Cardiac muscle cell (in vitro differentiated cells and primary cell): ENCODE measurements at regions not wholly inside any gene's neighbourhood (a gene's known extent, or its start where the extent isn't known, plus 50 kb on each side); places are given as distances from the start of the nearest gene placed in this dataset.

ENCODE experiments used
- DNase-seq, 2 donors: peaks; one replicate each; pipeline versions ENCODE4 v3.0.0 to v3.0.0-alpha.2; 2010 to 2017; ENCODE audit warnings: low read depth in 1 of 2, low spot score in 1 of 2
- H3K27ac ChIP-seq: fragments of 200-600 bp; sonication (generic); 2 replicates; pipeline ENCODE4 v1.5.1; 2016
- H3K27me3 ChIP-seq: fragments of 200-600 bp; sonication (generic); 2 replicates; pipeline ENCODE4 v1.6.0; 2016; ENCODE audit warnings: control low read depth
- H3K36me3 ChIP-seq: fragments of 200-600 bp; sonication (generic); 2 replicates; pipeline ENCODE4 v1.5.1; 2016; ENCODE audit warnings: control low read depth
- H3K4me1 ChIP-seq: fragments of 200-600 bp; sonication (generic); 2 replicates; pipeline ENCODE4 v1.8.1; 2017; ENCODE audit warnings: low read depth, mild to moderate bottlenecking, mixed run types
- H3K4me3 ChIP-seq: fragments of 200-600 bp; sonication (generic); 2 replicates; pipeline ENCODE4 v1.5.1; 2016; ENCODE audit warnings: mild to moderate bottlenecking
- H3K9me3 ChIP-seq: fragments of 200-600 bp; sonication (generic); 2 replicates; pipeline ENCODE4 v1.5.1; 2017; ENCODE audit warnings: low read depth, mild to moderate bottlenecking, control low read depth
- CTCF ChIP-seq: IDR thresholded peaks from 2 replicates; pipeline ENCODE4 v1.5.1; 2012; ENCODE audit warnings: low read depth, mild to moderate bottlenecking, low read length

GRCh38 chr17:52724578-52724977 is 566.1 kb upstream of the CA10 start:
- Histone ChIP-seq H3K27ac (no peak overlapping the region), H3K4me1 (no peaks in the 10 kb centered on the region), H3K27me3 (no peaks in the 10 kb centered on the region), H3K36me3 (no peaks in the 10 kb centered on the region), H3K4me3 (no peak overlapping the region), H3K9me3 (no peaks in the 10 kb centered on the region)
- DNase-seq = no peak
- TF ChIP-seq CTCF = no peak

DNA sequence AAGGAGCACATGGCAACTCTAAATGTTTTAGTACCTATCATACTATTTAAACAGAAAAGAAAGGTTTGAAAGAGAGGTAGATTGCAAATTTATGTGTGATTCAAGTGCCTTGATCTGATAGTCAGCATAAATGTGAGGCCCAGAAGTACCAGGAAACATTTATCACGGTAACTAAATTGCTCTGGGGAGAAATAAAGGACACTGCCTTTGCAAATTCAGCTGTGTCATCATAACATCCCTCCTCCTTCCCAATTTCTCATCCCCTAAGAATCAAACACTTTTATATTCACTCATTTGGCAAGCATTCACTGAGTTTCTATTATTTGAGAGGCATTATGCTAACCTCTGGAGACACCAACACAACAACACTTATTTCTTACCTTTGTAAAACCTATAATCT is 563.4 kb upstream of the CA10 start:
- no peaks in the 10 kb centered on the region for H3K36me3 ChIP-seq
- no peaks in the 10 kb centered on the region for H3K9me3 ChIP-seq
- DNase-seq = no peak
- no peak for TF ChIP-seq CTCF
- no peak overlapping the region for H3K4me3 ChIP-seq
- no peaks in the 10 kb centered on the region for H3K27me3 ChIP-seq
- H3K27ac ChIP-seq = no peak overlapping the region
- no peaks in the 10 kb centered on the region for H3K4me1 ChIP-seq

- Histone ChIP-seq H3K9me3 (no peaks in the 10 kb centered on the region), H3K27me3 (no peaks in the 10 kb centered on the region), H3K4me1 (no peaks in the 10 kb centered on the region), H3K27ac (no peak overlapping the region), H3K4me3 (no peak overlapping the region), H3K36me3 (no peaks in the 10 kb centered on the region)
- no peak for TF ChIP-seq CTCF
- no peak for DNase-seq
Measured at GRCh38 chr17:52710363-52710901, 551.9 kb upstream of the CA10 start.

DNA sequence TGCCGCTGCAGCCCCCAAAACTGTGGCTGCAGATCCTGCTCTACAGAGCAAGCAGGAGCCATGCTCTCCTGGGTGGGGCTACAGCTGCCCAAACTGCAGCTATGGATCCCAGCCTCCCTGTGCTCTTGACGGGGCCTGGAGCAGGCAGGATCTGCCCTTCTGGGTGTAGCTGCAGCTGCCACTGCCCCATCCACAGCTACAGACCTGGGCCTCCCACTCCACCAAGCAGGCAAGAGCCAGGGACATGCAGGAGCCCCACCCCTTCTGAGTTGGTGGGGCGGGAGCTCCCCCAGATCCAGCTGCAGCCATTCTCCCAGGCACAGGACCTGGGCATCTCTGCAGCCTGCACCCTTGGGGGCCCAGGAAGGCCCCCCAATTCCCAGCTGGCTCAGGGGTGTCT is 551.2 kb upstream of the CA10 start:
- TF ChIP-seq CTCF = no peak

DNA sequence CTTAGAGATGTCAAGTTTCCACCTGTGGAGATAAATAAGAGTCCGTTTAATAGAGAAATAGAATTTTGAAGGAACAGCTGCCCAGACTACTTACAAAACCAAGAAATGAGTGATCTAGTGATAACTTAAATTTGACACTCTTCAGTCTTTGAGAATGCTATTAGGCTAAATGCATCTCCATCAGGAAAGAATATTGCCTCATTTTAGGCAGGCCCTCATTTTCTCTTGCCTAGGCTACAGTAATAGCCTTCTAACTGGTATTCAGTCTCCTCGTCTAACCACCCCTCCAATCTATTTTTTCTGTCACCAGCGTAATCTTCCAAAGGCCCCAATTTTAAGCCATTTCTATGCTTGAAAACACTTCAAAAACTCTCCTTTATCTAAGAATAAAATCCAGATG is 537.8 kb upstream of the CA10 start:
- no peaks in the 10 kb centered on the region for H3K27me3 ChIP-seq
- no peak for DNase-seq
- no peaks in the 10 kb centered on the region for H3K36me3 ChIP-seq
- H3K4me1 ChIP-seq = no peaks in the 10 kb centered on the region
- no peak for TF ChIP-seq CTCF
- no peak overlapping the region for H3K27ac ChIP-seq
- H3K4me3 ChIP-seq = no peak overlapping the region
- H3K9me3 ChIP-seq = no peaks in the 10 kb centered on the region

More for the DNA sequence above, 551.2 kb upstream of the CA10 start:
- no peak for DNase-seq
- no peaks in the 10 kb centered on the region for H3K9me3 ChIP-seq
- H3K27ac ChIP-seq = no peak overlapping the region
- no peaks in the 10 kb centered on the region for H3K4me1 ChIP-seq
- H3K4me3 ChIP-seq = no peak overlapping the region
- H3K27me3 ChIP-seq = no peaks in the 10 kb centered on the region
- H3K36me3 ChIP-seq = no peaks in the 10 kb centered on the region

DNA sequence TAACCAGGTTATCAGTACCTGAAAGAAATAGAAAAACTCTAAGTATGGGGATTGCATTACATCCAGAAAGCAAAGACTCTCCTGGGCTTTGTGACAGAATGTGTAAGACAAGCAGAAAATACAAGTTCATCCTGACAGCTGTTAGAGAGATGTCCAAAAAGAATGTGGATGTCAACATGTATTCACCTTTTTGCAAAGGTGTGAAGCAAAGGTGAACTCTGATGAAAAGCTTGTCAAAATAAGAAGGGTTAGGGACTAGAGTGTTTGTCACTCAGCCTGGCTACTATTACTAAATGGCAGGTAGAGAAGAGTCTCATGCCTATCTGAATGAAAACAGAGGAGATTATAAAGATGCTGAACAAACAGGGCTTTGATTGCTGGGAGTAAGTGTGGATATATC is 527.6 kb upstream of the CA10 start:
- no peaks in the 10 kb centered on the region for H3K36me3 ChIP-seq
- H3K4me3 ChIP-seq = no peak overlapping the region
- no peaks in the 10 kb centered on the region for H3K27me3 ChIP-seq
- no peaks in the 10 kb centered on the region for H3K9me3 ChIP-seq
- no peak overlapping the region for H3K27ac ChIP-seq
- no peak for DNase-seq
- TF ChIP-seq CTCF = no peak
- no peaks in the 10 kb centered on the region for H3K4me1 ChIP-seq
